Testis (tissue), 2 donors: ENCODE measurements at regions not wholly inside any gene's neighbourhood (a gene's known extent, or its start where the extent isn't known, plus 50 kb on each side); places are given as distances from the start of the nearest gene placed in this dataset.

Source experiments
- DNase-seq: peaks from one replicate; pipeline ENCODE4 v3.0.0-alpha.2; 2019
- H3K27ac ChIP-seq, 2 donors: fragments of 200-600 bp; sonication (generic); one replicate each; pipeline ENCODE4 v1.5.1; 2019
- H3K27me3 ChIP-seq: fragments of 200-600 bp; sonication (generic); one replicate; pipeline ENCODE4 v1.5.1; 2019
- H3K36me3 ChIP-seq: fragments of 200-600 bp; sonication (generic); one replicate; pipeline ENCODE4 v1.5.1; 2017; ENCODE audit warnings: low read depth; ENCODE audit errors: missing control alignments
- H3K4me1 ChIP-seq: fragments of 200-600 bp; sonication (generic); one replicate; pipeline ENCODE4 v1.5.1; 2019
- H3K4me3 ChIP-seq, 2 donors: fragments of 200-600 bp; sonication (generic); one replicate each; pipeline ENCODE4 v1.5.1; 2017 to 2019
- H3K9me3 ChIP-seq: fragments of 200-600 bp; sonication (generic); one replicate; pipeline ENCODE4 v1.5.1; 2017
- POLR2A ChIP-seq: fragments of 450-650 bp; IDR thresholded peaks from one replicate; pipeline ENCODE4 v1.6.1; 2017; ENCODE audit warnings: antibody characterized with exemption, mild to moderate bottlenecking, moderate library complexity
- WGBS, 2 donors: methylation state at CpG; one replicate each; pipeline ENCODE4 v1.1.5; 2018; 5-methylcytosine and 5-hydroxymethylcytosine counted together
- intact Hi-C: fragments of 100-400 bp; cut with DNase I; formaldehyde crosslinking; loops from one replicate; pipeline ENCODE4 v1.15.1; 2023; ENCODE audit warnings: low total_unique reads
- TF ChIP-seq, protein P1 (sequence below), 3 experiments: fragments of 450-650 bp in 2 of 3; fragments of 200-600 bp in 1 of 3; sonication (generic) in 1 of 3; IDR thresholded peaks; one replicate each; pipeline ENCODE4 v1.5.1; 2016 to 2019; ENCODE audit warnings: antibody characterized with exemption in 3 of 3, mild to moderate bottlenecking in 2 of 3, moderate library complexity in 1 of 3

DNA sequence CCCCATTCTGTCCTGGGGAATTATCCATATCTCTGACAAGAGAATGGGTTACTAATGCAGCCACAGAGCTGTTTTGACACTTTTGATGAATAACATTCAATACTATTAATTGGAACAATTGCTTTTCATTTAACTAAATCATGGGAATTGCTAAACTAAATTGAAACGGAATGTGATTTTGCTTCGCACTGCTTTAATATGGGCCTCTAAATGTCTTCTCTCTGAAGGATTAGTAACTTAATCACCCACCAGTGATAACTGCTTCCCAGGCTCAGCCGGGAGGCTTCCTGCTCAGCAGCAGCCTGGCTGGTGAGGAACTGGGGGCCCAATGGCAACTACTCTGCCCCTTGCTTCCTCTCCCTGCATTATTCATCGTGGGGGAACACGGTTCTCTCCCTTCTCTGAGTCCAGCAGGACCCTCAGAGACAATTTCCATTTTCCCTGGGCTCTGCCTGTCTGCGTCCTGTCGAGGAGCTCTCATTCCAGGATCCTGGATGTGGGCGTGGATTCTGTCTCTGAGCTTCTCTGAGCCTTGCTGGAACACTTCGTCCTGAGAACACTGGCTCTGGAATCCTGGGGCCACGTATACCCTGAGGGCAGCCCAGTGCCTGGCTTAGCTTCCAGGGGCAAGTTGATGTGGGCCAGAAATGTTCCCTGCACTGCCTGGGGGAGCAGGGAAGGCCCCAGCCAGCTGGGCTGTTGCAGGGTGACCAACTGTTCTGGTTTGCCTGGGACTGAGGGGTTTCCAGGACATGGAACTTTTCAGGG lies 308.9 kb downstream of the DHX35 start:
- Histone ChIP-seq H3K36me3 (no peaks in the 10 kb centered on the region), H3K27me3 (no peaks in the 10 kb centered on the region), H3K27ac (no peak overlapping the region), H3K4me1 (peaks cover 5% of the 10 kb centered on the region), H3K9me3 (no peaks in the 10 kb centered on the region), H3K4me3 (no peak overlapping the region)
- intact Hi-C loops = no loop called here
- peak; percentile 42 for DNase-seq
- 36 to 50% methylated on average over 9 to 10 of the region's 10 CpGs for WGBS, 2 donors
- TF ChIP-seq POLR2A = no peak
- TF ChIP-seq, protein P1, sequence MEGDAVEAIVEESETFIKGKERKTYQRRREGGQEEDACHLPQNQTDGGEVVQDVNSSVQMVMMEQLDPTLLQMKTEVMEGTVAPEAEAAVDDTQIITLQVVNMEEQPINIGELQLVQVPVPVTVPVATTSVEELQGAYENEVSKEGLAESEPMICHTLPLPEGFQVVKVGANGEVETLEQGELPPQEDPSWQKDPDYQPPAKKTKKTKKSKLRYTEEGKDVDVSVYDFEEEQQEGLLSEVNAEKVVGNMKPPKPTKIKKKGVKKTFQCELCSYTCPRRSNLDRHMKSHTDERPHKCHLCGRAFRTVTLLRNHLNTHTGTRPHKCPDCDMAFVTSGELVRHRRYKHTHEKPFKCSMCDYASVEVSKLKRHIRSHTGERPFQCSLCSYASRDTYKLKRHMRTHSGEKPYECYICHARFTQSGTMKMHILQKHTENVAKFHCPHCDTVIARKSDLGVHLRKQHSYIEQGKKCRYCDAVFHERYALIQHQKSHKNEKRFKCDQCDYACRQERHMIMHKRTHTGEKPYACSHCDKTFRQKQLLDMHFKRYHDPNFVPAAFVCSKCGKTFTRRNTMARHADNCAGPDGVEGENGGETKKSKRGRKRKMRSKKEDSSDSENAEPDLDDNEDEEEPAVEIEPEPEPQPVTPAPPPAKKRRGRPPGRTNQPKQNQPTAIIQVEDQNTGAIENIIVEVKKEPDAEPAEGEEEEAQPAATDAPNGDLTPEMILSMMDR (IDR thresholded peaks at IDR 0.05) = no peak

DNA sequence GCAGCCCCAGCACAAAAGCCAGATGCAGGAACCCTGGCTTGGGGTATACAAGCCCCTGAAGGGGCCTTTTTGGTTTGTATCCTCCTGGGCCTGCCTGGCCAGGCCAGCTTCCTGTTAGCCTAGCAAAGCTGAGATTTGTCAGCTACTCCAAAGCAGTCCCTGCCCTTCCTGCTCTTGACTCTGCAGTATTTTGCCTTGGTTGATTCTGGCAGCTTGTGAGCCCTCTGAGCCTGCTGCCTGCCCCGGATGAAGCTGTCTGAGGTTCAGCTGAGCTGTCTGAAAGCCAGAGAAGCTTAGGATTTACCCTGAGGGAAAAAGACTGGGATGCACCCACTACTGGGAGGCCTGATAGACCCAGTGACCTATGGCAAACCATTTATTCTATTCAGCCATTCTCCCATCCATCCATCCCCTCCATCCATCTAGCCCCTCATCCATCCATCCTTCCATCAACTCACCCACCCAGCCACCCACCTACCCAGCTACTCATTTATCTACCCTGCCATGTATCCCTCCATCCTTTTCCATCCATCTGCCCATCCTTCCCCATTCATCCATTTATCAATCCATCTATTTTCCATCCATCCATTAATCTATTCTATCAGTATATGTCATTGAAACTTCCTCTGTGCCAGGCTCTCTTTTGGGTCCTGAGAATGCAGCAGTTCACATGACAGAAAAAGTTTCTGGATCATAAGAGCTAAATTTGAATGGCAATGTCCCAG lies 307.5 kb downstream of the DHX35 start:
- H3K27ac ChIP-seq = no peak overlapping the region
- no peaks in the 10 kb centered on the region for H3K9me3 ChIP-seq
- no peaks in the 10 kb centered on the region for H3K27me3 ChIP-seq
- H3K4me1 ChIP-seq = peaks cover 5% of the 10 kb centered on the region
- 56 to 75% methylated on average over 1 of the region's 1 CpG for WGBS, 2 donors
- no peak overlapping the region for H3K4me3 ChIP-seq
- H3K36me3 ChIP-seq = no peaks in the 10 kb centered on the region
- intact Hi-C loops = loop anchor here (10.0 kb wide), 2 partner anchors 155 to 605 kb away; no protein-coding TSS in a partner anchor
- no peak for TF ChIP-seq POLR2A
- TF ChIP-seq, protein P1 (IDR thresholded peaks at IDR 0.05) = no peak
- no peak for DNase-seq

- TF ChIP-seq POLR2A = no peak
- TF ChIP-seq, protein P1 (IDR thresholded peaks at IDR 0.05) = peak in 2 of 3 experiments; percentile 62 to 83
- H3K4me3 ChIP-seq = no peak overlapping the region
- 53 to 83% methylated on average over 5 to 7 of the region's 7 CpGs for WGBS, 2 donors
- intact Hi-C loops = loop anchor here (10.0 kb wide), 2 partner anchors 156 to 606 kb away; no protein-coding TSS in a partner anchor
- DNase-seq = peak; percentile 58
- H3K27me3 ChIP-seq = no peaks in the 10 kb centered on the region
- peaks cover 5% of the 10 kb centered on the region for H3K4me1 ChIP-seq
- no peaks in the 10 kb centered on the region for H3K9me3 ChIP-seq
- H3K27ac ChIP-seq = no peak overlapping the region
- H3K36me3 ChIP-seq = no peaks in the 10 kb centered on the region
These were observed 306.9 kb downstream of the DHX35 start for GRCh38 chr20:39268981-39269461.

DNA sequence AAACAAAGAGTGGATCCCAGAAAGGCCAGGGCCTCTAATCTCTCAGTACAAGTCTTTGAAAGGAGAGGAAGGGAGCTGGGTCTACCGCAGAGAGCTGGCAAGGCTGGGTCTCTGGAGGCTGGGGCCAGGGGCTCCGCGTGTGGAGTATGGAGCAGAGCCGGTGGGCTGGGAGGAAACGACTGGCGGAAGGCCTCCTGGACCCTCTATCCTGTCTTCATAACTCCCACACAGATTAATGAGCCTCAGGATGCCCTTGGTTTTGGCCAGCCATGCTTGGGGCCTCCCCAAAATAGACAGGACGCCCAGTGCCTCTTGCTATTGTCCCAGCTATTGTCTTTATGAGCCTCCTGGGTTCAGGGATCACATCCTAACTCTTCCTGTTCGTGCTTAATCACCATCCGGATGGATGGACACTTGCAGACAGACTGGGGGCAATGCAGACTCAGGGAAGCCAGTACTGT lies 306.4 kb downstream of the DHX35 start:
- H3K27me3 ChIP-seq = no peaks in the 10 kb centered on the region
- no peak overlapping the region for H3K4me3 ChIP-seq
- intact Hi-C loops = loop anchor here (10.0 kb wide), 2 partner anchors 156 to 606 kb away; no protein-coding TSS in a partner anchor
- peaks cover 5% of the 10 kb centered on the region for H3K4me1 ChIP-seq
- no peak overlapping the region for H3K27ac ChIP-seq
- DNase-seq = no peak
- TF ChIP-seq POLR2A = no peak
- TF ChIP-seq, protein P1 (IDR thresholded peaks at IDR 0.05) = no peak
- no peaks in the 10 kb centered on the region for H3K9me3 ChIP-seq
- 39 to 58% methylated on average over 9 of the region's 9 CpGs for WGBS, 2 donors
- no peaks in the 10 kb centered on the region for H3K36me3 ChIP-seq
